ENCODE measurements at regions not wholly inside any gene's neighbourhood (a gene's known extent, or its start where the extent isn't known, plus 50 kb on each side); places are given as distances from the start of the nearest gene placed in this dataset.

GRCh38 chr12:24600551-24600950 is 348.4 kb downstream of the BCAT1 start:
- no peak for DNase-seq

- DNase-seq: no peak
Observed at GRCh38 chr12:24599736-24600135, 349.2 kb downstream of the BCAT1 start.

- no peak for DNase-seq
Observed at GRCh38 chr12:24597580-24597979, 351.3 kb downstream of the BCAT1 start.

GRCh38 chr12:24596768-24597388 is 352.0 kb downstream of the BCAT1 start:
- peak; percentile 72 for DNase-seq

- DNase-seq: peak; percentile 14
Observed at GRCh38 chr12:24595652-24596235, 353.2 kb downstream of the BCAT1 start.

- no peak for DNase-seq
Observed at GRCh38 chr12:24591715-24592440, 357.0 kb downstream of the BCAT1 start.

GRCh38 chr12:24591079-24591626 is 357.7 kb downstream of the BCAT1 start:
- DNase-seq: no peak

GRCh38 chr12:24586293-24586692 is 362.6 kb downstream of the BCAT1 start:
- DNase-seq: no peak

GRCh38 chr12:24584032-24584675 is 364.7 kb downstream of the BCAT1 start:
- no peak for DNase-seq

GRCh38 chr12:24582954-24583601 is 365.8 kb downstream of the BCAT1 start:
- no peak for DNase-seq

GRCh38 chr12:24574538-24574937 is 374.4 kb downstream of the BCAT1 start:
- no peak for DNase-seq

GRCh38 chr12:24573621-24574020 is 375.3 kb downstream of the BCAT1 start:
- no peak for DNase-seq

GRCh38 chr12:24565300-24565699 is 383.6 kb downstream of the BCAT1 start:
- DNase-seq: no peak

- peak; percentile 89 for DNase-seq
Observed at GRCh38 chr12:24562771-24563431, 386.0 kb downstream of the BCAT1 start.

GRCh38 chr12:24561882-24562770 is 386.8 kb downstream of the BCAT1 start:
- peak; percentile 92 for DNase-seq

GRCh38 chr12:24561411-24561871 is 387.5 kb downstream of the BCAT1 start:
- DNase-seq: peak; percentile 74

- no peak for DNase-seq
Observed at GRCh38 chr12:24560831-24561271, 388.1 kb downstream of the BCAT1 start.

- DNase-seq: no peak
Observed at GRCh38 chr12:24560192-24560775, 388.6 kb downstream of the BCAT1 start.

- no peak for DNase-seq
Observed at GRCh38 chr12:24557738-24558137, 391.2 kb downstream of the BCAT1 start.

- no peak for DNase-seq
Observed at GRCh38 chr12:24555730-24556129, 393.2 kb downstream of the BCAT1 start.
